K562 (cell line): ENCODE measurements at regions not wholly inside any gene's neighbourhood (a gene's known extent, or its start where the extent isn't known, plus 50 kb on each side); places are given as distances from the start of the nearest gene placed in this dataset.

Source experiments
- ATAC-seq: fragments of 200-7000 bp; cut with Tn5 transposase; 3 replicates; pipeline ENCODE4 v1.9.1; 2020; ENCODE audit warnings: moderate library complexity
- BruUV-seq: library from RNA; stranded (reverse); fragments of 400-500 nt; replicated peaks from 2 replicates; lab custom pipeline; 2021; lab: Mats Ljungman, UMichigan
- CTCF ChIA-PET: fragments of 300-600 bp; formaldehyde crosslinking; extraction: SDS; loops from one replicate; lab custom pipeline; 2021; ENCODE audit warnings: low intra/inter-chr PET ratio; lab: Yijun Ruan, JAX
- POLR2A ChIA-PET: fragments of 300-600, 350-650 bp; sonication (Branson Sonifier 250); formaldehyde crosslinking; extraction: SDS; loops from one replicate; lab custom pipeline; 2021; ENCODE audit warnings: antibody characterized with exemption, inconsistent platforms; lab: Yijun Ruan, JAX
- DNase-seq, 4 experiments: peaks; one replicate each; pipeline versions ENCODE4 v3.0.0 to v3.0.0-alpha.2; 2011 to 2018; ENCODE audit warnings: low spot score in 3 of 4, mixed read lengths in 3 of 4; ENCODE audit errors: extremely low read depth in 1 of 4
- FAIRE-seq: peaks from 2 replicates; lab custom pipeline; 2011; peaks lifted over from hg19 to GRCh38; lab: Jason Lieb, UNC
- H2AFZ ChIP-seq: 2 replicates; pipeline ENCODE4 v1.6.0; 2011; ENCODE audit warnings: low read depth, low read length, control low read depth, inconsistent platforms
- H3K27ac ChIP-seq: fragments of 200-600 bp; 3 replicates; pipeline ENCODE4 v1.8.0; 2011; ENCODE audit warnings: low read depth, mild to moderate bottlenecking, control low read depth, inconsistent platforms, low read length, moderate library complexity, mixed read lengths; ENCODE audit errors: extremely low read depth
- H3K27me3 ChIP-seq, 2 experiments: fragments of 300-600 bp in 1 of 2; 2 replicates in 1 of 2; 3 replicates in 1 of 2; pipeline versions ENCODE4 v1.6.0 to v1.8.0; 2011; ENCODE audit warnings: inconsistent platforms in 2 of 2, low read length in 2 of 2, mild to moderate bottlenecking in 1 of 2, mixed read lengths in 1 of 2, moderate library complexity in 1 of 2; ENCODE audit not compliant: control insufficient read depth in 2 of 2, insufficient read depth in 2 of 2
- H3K36me3 ChIP-seq: fragments of 300-600 bp; 3 replicates; pipeline ENCODE4 v1.8.0; 2011; ENCODE audit warnings: mild to moderate bottlenecking, low read length, inconsistent platforms; ENCODE audit not compliant: control insufficient read depth, insufficient read depth
- H3K4me1 ChIP-seq, 2 experiments: fragments of 200-600 bp in 1 of 2; replicated peaks in 1 of 2; 2 replicates in 1 of 2; 3 replicates in 1 of 2; pipeline versions ENCODE4 v1.5.1 to v1.8.0; 2011; ENCODE audit warnings: inconsistent platforms in 2 of 2, low read length in 2 of 2, mild to moderate bottlenecking in 1 of 2, mixed read lengths in 1 of 2, moderate library complexity in 1 of 2; ENCODE audit not compliant: control insufficient read depth in 2 of 2, insufficient read depth in 2 of 2
- H3K4me2 ChIP-seq: 2 replicates; pipeline ENCODE4 v1.6.1; 2011; ENCODE audit warnings: low read length, control low read depth, inconsistent platforms, mixed read lengths; ENCODE audit not compliant: insufficient read depth
- H3K4me3 ChIP-seq: fragments of 200-600 bp; sonication (generic), shearing (Covaris generic); 2 replicates; pipeline ENCODE4 v1.5.1; 2016; ENCODE audit warnings: control low read depth, inconsistent platforms
- H3K79me2 ChIP-seq: fragments of 200-600 bp; 3 replicates; pipeline ENCODE4 v1.8.0; 2011; ENCODE audit warnings: low read length, inconsistent platforms; ENCODE audit not compliant: control insufficient read depth, insufficient read depth
- H3K9ac ChIP-seq, 2 experiments: 2 replicates each; pipeline versions ENCODE4 v1.6.0 to v1.6.1; 2011; ENCODE audit warnings: low read depth in 2 of 2, low read length in 2 of 2, control low read depth in 1 of 2, inconsistent platforms in 1 of 2, mild to moderate bottlenecking in 1 of 2, mixed read lengths in 1 of 2; ENCODE audit not compliant: insufficient read depth in 1 of 2
- H3K9me1 ChIP-seq: one replicate; pipeline ENCODE4 v1.6.0; 2011; ENCODE audit warnings: inconsistent platforms, mild to moderate bottlenecking, low read length, moderate library complexity; ENCODE audit not compliant: control insufficient read depth, insufficient read depth
- H3K9me3 ChIP-seq: replicated peaks from 2 replicates; pipeline ENCODE4 v1.5.1; 2011; ENCODE audit warnings: low read depth, low read length, inconsistent platforms; ENCODE audit not compliant: control insufficient read depth, insufficient read depth
- H4K20me1 ChIP-seq: replicated peaks from 2 replicates; pipeline ENCODE4 v1.6.1; 2011; ENCODE audit warnings: low read length, inconsistent platforms, mixed read lengths; ENCODE audit not compliant: control insufficient read depth, insufficient read depth
- C11orf30 ChIP-seq: fragments of 450-650 bp; IDR thresholded peaks from 2 replicates; pipeline ENCODE4 v1.6.1; 2016; ENCODE audit warnings: low read depth, mild to moderate bottlenecking
- ETS1 ChIP-seq: conservative IDR thresholded peaks from 2 replicates; pipeline ENCODE4 v1.6.1; 2011; ENCODE audit warnings: low read depth, mild to moderate bottlenecking, low read length; ENCODE audit not compliant: control insufficient read depth
- LCOR ChIP-seq: sonication (generic); formaldehyde crosslinking; IDR thresholded peaks from 2 replicates; pipeline ENCODE4 v1.8.0; 2022; ENCODE audit warnings: mild to moderate bottlenecking, missing genetic modification reagents
- MXD1 ChIP-seq: fragments of 250-450 bp; sonication (Bioruptor Pico); IDR thresholded peaks from 2 replicates; pipeline ENCODE4 v1.8.0; 2021; ENCODE audit warnings: borderline replicate concordance, mild to moderate bottlenecking, moderate library complexity; ENCODE audit not compliant: poor library complexity, severe bottlenecking
- RREB1 ChIP-seq: fragments of 250-450 bp; sonication (Bioruptor Pico); IDR thresholded peaks from 2 replicates; pipeline ENCODE4 v1.4.0; 2020
- TRIM25 ChIP-seq: fragments of 450-650 bp; IDR thresholded peaks from 2 replicates; pipeline ENCODE4 v1.7.0; 2016; ENCODE audit warnings: borderline replicate concordance
- ZNF316 ChIP-seq: fragments of 450-650 bp; IDR thresholded peaks from 2 replicates; pipeline ENCODE4 v1.6.1; 2016
- WGBS: fragments of 100-300 bp; shearing (Covaris generic); methylation state at CpG from one replicate; pipeline ENCODE4 v1.1.6; 2016; ENCODE audit warnings: low coverage, mixed read lengths; ENCODE audit not compliant: insufficient coverage; ENCODE audit errors: missing lambda C conversion rate; 5-methylcytosine and 5-hydroxymethylcytosine counted together
- in situ Hi-C: fragments of 300-500 bp; cut with MboI; formaldehyde crosslinking; loops from 4 replicates; pipeline ENCODE4 v1.15.0; 2018; ENCODE audit warnings: inconsistent platforms, mixed read lengths
- intact Hi-C: fragments of 100-400 bp; cut with micrococcal nuclease; formaldehyde crosslinking; loops from 2 replicates; pipeline ENCODE4 v1.14.2; 2022

GRCh38 chr5:104739503-104739902 is 1176.9 kb upstream of the NUDT12 start:
- ChIA-PET CTCF (no interaction called here), POLR2A (no interaction called here)
- in situ Hi-C loops: no loop called here
- no peak for TF ChIP-seq ETS1
- TF ChIP-seq LCOR: no peak
- no peak for TF ChIP-seq TRIM25
- peak; percentile 53; the same call in 1 of the 2 replicates for TF ChIP-seq ZNF316
- TF ChIP-seq C11orf30: 0 out of 2 replicates have a peak, but pooled peaks have one; percentile 7
- no peak for TF ChIP-seq MXD1 (CRISPR knock-in tag)
- no peak for TF ChIP-seq RREB1
- intact Hi-C loops: no loop called here
- H3K4me2 ChIP-seq: no peak overlapping the region
- no peaks in the 10 kb centered on the region for H3K36me3 ChIP-seq
- no peaks in the 10 kb centered on the region for H3K27me3 ChIP-seq
- H3K79me2 ChIP-seq: no peaks in the 10 kb centered on the region
- 0% methylated on average over 2 of the region's 2 CpGs for WGBS
- no peaks in the 10 kb centered on the region for H3K4me1 ChIP-seq
- H4K20me1 ChIP-seq: no peaks in the 10 kb centered on the region
- no peak for FAIRE-seq
- BruUV-seq: no TSS peak
- no peaks in the 10 kb centered on the region for H3K9me3 ChIP-seq
- no peaks in the 10 kb centered on the region for H3K9me1 ChIP-seq
- no peak for ATAC-seq
- H3K27ac ChIP-seq: no peak overlapping the region
- no peak for DNase-seq
- H3K9ac ChIP-seq: no peak overlapping the region
- no peak overlapping the region for H3K4me3 ChIP-seq
- H2AFZ ChIP-seq: no peak overlapping the region
